ENCODE measurements at regions not wholly inside any gene's neighbourhood (a gene's known extent, or its start where the extent isn't known, plus 50 kb on each side); places are given as distances from the start of the nearest gene placed in this dataset.
"Not testable (repeated sequence)": the region's sequence is repeated elsewhere in the genome, so short reads cannot be mapped to it uniquely, and the experiment has no call there.

- H3K27me3 ChIP-seq = no peaks in the 10 kb centered on the region
- DNase-seq (ENCODE audit: extremely low spot score in 2 of 2) = no peak
These were observed 305.8 kb upstream of the KCND2 start for GRCh38 chr7:119967221-119967620.

GRCh38 chr7:119968411-119968810, 304.6 kb upstream of the KCND2 start:
- H3K9me3 ChIP-seq; H3K4me1 ChIP-seq; H3K27ac ChIP-seq; H3K27me3 ChIP-seq; DNase-seq (ENCODE audit: extremely low spot score in 2 of 2); intact Hi-C loops (cut with DNase I); H3K36me3 ChIP-seq; H3K4me3 ChIP-seq: not testable (repeated sequence)

More at GRCh38 chr7:119967221-119967620, 305.8 kb upstream of the KCND2 start:
- no peaks in the 10 kb centered on the region for H3K4me1 ChIP-seq
- no peaks in the 10 kb centered on the region for H3K9me3 ChIP-seq
- H3K36me3 ChIP-seq = no peaks in the 10 kb centered on the region
- H3K27ac ChIP-seq = no peak overlapping the region
- no peak overlapping the region for H3K4me3 ChIP-seq
- intact Hi-C loops (cut with DNase I) = no loop called here
- no peak for TF ChIP-seq POLR2A (IDR thresholded peaks at IDR 0.05)
- no peak for TF ChIP-seq POLR2AphosphoS5 (IDR thresholded peaks at IDR 0.05; ENCODE audit: insufficient read depth in 1 of 2, low read depth in 1 of 2)
- no peak for TF ChIP-seq CTCF (IDR thresholded peaks at IDR 0.05)

GRCh38 chr7:119969054-119969453, 303.9 kb upstream of the KCND2 start:
- no peak for DNase-seq (ENCODE audit: extremely low spot score in 2 of 2)
- Histone ChIP-seq H3K27ac (no peak overlapping the region), H3K4me3 (no peak overlapping the region), H3K27me3 (no peaks in the 10 kb centered on the region), H3K36me3 (no peaks in the 10 kb centered on the region), H3K9me3 (no peaks in the 10 kb centered on the region), H3K4me1 (no peaks in the 10 kb centered on the region)
- intact Hi-C loops (cut with DNase I) = no loop called here
- no peak for TF ChIP-seq POLR2A (IDR thresholded peaks at IDR 0.05)
- no peak for TF ChIP-seq CTCF (IDR thresholded peaks at IDR 0.05)
- no peak for TF ChIP-seq POLR2AphosphoS5 (IDR thresholded peaks at IDR 0.05; ENCODE audit: insufficient read depth in 1 of 2, low read depth in 1 of 2)

- Histone ChIP-seq H3K27ac (no peak overlapping the region), H3K4me3 (no peak overlapping the region), H3K36me3 (no peaks in the 10 kb centered on the region), H3K9me3 (no peaks in the 10 kb centered on the region), H3K27me3 (no peaks in the 10 kb centered on the region), H3K4me1 (no peaks in the 10 kb centered on the region)
- intact Hi-C loops (cut with DNase I) = no loop called here
- TF ChIP-seq CTCF (IDR thresholded peaks at IDR 0.05) = no peak
- TF ChIP-seq POLR2A (IDR thresholded peaks at IDR 0.05) = no peak
- no peak for TF ChIP-seq POLR2AphosphoS5 (IDR thresholded peaks at IDR 0.05; ENCODE audit: insufficient read depth in 1 of 2, low read depth in 1 of 2)
- DNase-seq (ENCODE audit: extremely low spot score in 2 of 2) = no peak
These were observed 303.2 kb upstream of the KCND2 start for GRCh38 chr7:119969763-119970162.

GRCh38 chr7:119974972-119975371, 298.0 kb upstream of the KCND2 start:
- no peak overlapping the region for H3K4me3 ChIP-seq
- no peaks in the 10 kb centered on the region for H3K27me3 ChIP-seq
- H3K4me1 ChIP-seq = no peaks in the 10 kb centered on the region
- intact Hi-C loops (cut with DNase I) = no loop called here
- H3K27ac ChIP-seq = no peak overlapping the region
- DNase-seq (ENCODE audit: extremely low spot score in 2 of 2) = no peak
- no peaks in the 10 kb centered on the region for H3K9me3 ChIP-seq
- TF ChIP-seq CTCF (IDR thresholded peaks at IDR 0.05) = no peak
- no peak for TF ChIP-seq POLR2A (IDR thresholded peaks at IDR 0.05)
- no peak for TF ChIP-seq POLR2AphosphoS5 (IDR thresholded peaks at IDR 0.05; ENCODE audit: insufficient read depth in 1 of 2, low read depth in 1 of 2)
- H3K36me3 ChIP-seq = no peaks in the 10 kb centered on the region

- Histone ChIP-seq H3K27me3 (no peaks in the 10 kb centered on the region), H3K4me3 (no peak overlapping the region), H3K4me1 (no peaks in the 10 kb centered on the region), H3K27ac (no peak overlapping the region), H3K9me3 (no peaks in the 10 kb centered on the region), H3K36me3 (no peaks in the 10 kb centered on the region)
- TF ChIP-seq POLR2AphosphoS5 (IDR thresholded peaks at IDR 0.05; ENCODE audit: insufficient read depth in 1 of 2, low read depth in 1 of 2) (no peak), CTCF (IDR thresholded peaks at IDR 0.05) (no peak), POLR2A (IDR thresholded peaks at IDR 0.05) (no peak)
- intact Hi-C loops (cut with DNase I) = no loop called here
- DNase-seq (ENCODE audit: extremely low spot score in 2 of 2) = no peak
These were observed 290.1 kb upstream of the KCND2 start for GRCh38 chr7:119982884-119983283.

Data from vagina (tissue), 2 donors.